ENCODE measurements at regions not wholly inside any gene's neighbourhood (a gene's known extent, or its start where the extent isn't known, plus 50 kb on each side); places are given as distances from the start of the nearest gene placed in this dataset.
"Not testable (repeated sequence)": the region's sequence is repeated elsewhere in the genome, so short reads cannot be mapped to it uniquely, and the experiment has no call there.

DNA sequence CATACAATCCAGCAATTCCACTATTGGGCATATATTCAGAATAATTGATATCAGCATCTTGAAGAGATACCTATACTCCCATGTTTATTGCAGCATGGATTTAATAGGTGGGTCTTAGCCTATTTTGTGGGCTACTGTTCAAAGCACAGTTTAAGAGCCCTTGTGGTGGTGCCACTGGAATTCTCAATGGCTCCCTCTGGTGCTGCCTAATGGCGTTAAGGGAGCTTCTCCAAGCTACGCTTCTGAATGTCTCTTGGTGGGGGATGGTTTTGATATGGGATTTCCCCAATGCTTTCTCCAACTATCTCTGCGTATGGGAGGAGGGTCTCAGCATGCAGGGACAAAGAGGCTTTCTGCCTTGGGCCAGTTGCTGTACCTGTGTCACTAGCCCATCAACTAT, 188.3 kb downstream of the ZFY start:
- H3K27ac ChIP-seq (ENCODE audit: low read length); intact Hi-C loops (cut with DNase I); H3K4me1 ChIP-seq (ENCODE audit: control insufficient read depth, insufficient read depth, low read length); ATAC-seq; H3K27me3 ChIP-seq (ENCODE audit: control insufficient read depth, insufficient read depth); H3K9me3 ChIP-seq (ENCODE audit: control insufficient read depth, low read length); H3K4me3 ChIP-seq (ENCODE audit: low read length): not testable (repeated sequence)
- 63% methylated on average over 3 of the region's 3 CpGs for WGBS
- DNase-seq, result peak in 1 of 3 donors; percentile 17

DNA sequence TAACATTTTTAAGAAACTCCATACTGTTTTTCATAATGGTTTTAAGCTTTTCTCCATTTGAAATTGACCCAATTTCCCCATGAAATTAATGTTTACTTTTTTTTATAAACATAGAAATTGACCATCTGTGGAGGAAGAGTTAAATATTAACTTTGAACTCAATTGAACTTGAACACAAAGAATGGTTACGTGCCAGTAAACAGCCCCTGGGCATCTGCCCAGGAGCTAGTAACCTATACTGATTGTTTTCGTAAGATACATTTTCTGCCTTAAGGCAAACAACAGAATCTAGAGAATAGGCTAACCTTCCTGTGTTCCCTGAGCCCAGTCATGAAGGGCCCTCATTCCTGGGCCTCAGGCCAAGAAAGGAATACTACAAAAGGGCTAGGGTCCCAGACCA, 235.9 kb downstream of the ZFY start:
- WGBS, result 76% methylated on average over 2 of the region's 2 CpGs
- H3K27ac ChIP-seq (ENCODE audit: low read length); H3K27me3 ChIP-seq (ENCODE audit: control insufficient read depth, insufficient read depth); H3K4me1 ChIP-seq (ENCODE audit: control insufficient read depth, insufficient read depth, low read length); ATAC-seq; H3K9me3 ChIP-seq (ENCODE audit: control insufficient read depth, low read length); H3K4me3 ChIP-seq (ENCODE audit: low read length); DNase-seq; intact Hi-C loops (cut with DNase I): not testable (repeated sequence)

DNA sequence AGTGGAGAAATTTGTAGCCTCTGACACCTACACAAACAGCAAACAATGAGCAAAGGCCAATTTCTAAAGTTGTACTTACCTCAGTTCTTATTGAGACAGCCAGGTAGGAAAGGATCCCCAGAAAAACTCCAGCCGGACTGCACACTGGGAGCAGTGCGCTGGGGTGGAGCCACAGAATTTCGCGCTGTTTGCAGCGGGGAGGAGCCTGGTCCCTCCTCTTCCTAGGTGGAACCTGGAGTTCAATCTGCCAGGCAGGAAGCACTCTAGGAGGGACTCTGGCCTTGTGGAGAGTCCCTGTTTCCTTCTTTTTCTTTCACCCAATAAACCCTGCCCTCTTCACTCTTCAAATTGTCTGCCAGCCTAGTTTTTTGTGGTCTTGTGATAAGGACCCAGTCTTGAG, 259.9 kb downstream of the ZFY start:
- WGBS, result 91% methylated on average over 5 of the region's 5 CpGs
- H3K4me1 ChIP-seq (ENCODE audit: control insufficient read depth, insufficient read depth, low read length); ATAC-seq; H3K9me3 ChIP-seq (ENCODE audit: control insufficient read depth, low read length); H3K4me3 ChIP-seq (ENCODE audit: low read length); H3K27ac ChIP-seq (ENCODE audit: low read length); H3K27me3 ChIP-seq (ENCODE audit: control insufficient read depth, insufficient read depth); DNase-seq; intact Hi-C loops (cut with DNase I): not testable (repeated sequence)

DNA sequence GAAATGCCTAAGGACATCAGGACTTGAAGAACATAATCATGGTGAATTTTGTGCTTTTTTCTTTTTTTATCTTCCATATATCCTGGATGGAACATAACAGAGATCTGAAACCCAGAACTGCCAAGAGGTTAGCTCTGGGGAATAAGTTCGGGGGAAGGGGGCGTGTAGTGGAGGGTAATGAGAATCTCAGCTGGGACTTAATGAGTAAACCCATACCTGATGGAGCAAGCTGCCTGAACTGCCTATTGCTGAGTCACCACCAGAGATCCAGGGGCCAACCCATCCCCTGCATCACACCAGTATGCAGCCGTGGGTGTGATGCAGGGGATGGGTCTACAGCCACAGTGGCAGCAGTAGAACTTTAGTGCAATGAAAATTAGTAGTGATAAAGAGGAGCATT, 267.1 kb downstream of the ZFY start:
- H3K4me3 ChIP-seq (ENCODE audit: low read length); H3K27me3 ChIP-seq (ENCODE audit: control insufficient read depth, insufficient read depth); DNase-seq; H3K9me3 ChIP-seq (ENCODE audit: control insufficient read depth, low read length); H3K27ac ChIP-seq (ENCODE audit: low read length); ATAC-seq; H3K4me1 ChIP-seq (ENCODE audit: control insufficient read depth, insufficient read depth, low read length); intact Hi-C loops (cut with DNase I): not testable (repeated sequence)
- 80% methylated on average over 2 of the region's 3 CpGs for WGBS

DNA sequence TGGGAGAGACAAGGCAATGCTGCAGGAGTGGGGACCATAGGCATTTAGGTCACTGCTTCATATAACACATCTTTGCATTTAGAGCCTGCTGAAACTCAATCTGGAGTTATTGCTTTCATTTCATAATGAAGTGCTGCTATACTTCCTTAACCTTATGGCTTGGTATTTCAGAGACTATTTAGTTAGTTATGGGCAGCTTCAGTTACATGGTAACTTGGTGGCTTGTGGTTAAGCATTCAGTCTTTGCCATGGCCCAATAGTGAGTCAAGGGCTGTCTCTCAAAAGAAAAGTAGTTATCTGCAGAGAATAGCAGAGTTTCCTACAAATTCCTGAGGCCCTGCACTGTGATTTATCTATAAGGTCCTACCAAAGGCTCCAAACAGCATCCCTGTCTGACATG, 271.6 kb downstream of the ZFY start:
- H3K4me3 ChIP-seq (ENCODE audit: low read length); DNase-seq; H3K4me1 ChIP-seq (ENCODE audit: control insufficient read depth, insufficient read depth, low read length); ATAC-seq; H3K27me3 ChIP-seq (ENCODE audit: control insufficient read depth, insufficient read depth); H3K9me3 ChIP-seq (ENCODE audit: control insufficient read depth, low read length); H3K27ac ChIP-seq (ENCODE audit: low read length); intact Hi-C loops (cut with DNase I): not testable (repeated sequence)

DNA sequence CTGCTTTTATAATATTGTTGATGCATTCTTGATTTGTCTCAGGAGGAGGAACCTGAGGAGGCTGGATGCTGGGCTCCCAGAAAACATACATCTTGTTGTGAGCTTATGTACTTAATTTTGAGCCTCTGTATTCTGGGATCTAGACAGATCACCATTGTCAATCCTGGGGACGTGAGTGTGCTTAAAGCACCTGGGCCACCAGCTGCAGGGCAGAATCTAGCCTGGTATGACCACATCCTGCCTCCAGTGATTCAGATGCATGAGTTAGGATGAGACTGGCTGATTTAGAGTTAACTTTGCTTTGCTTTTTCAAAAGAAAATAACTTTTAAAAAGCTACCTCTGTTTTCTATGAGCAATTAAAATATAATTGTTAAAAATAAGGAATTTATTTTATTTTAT, 278.0 kb downstream of the ZFY start:
- ATAC-seq; H3K4me3 ChIP-seq (ENCODE audit: low read length); DNase-seq; H3K4me1 ChIP-seq (ENCODE audit: control insufficient read depth, insufficient read depth, low read length); H3K9me3 ChIP-seq (ENCODE audit: control insufficient read depth, low read length); intact Hi-C loops (cut with DNase I); H3K27me3 ChIP-seq (ENCODE audit: control insufficient read depth, insufficient read depth); H3K27ac ChIP-seq (ENCODE audit: low read length): not testable (repeated sequence)
- WGBS, result 18% methylated on average over 1 of the region's 1 CpG

DNA sequence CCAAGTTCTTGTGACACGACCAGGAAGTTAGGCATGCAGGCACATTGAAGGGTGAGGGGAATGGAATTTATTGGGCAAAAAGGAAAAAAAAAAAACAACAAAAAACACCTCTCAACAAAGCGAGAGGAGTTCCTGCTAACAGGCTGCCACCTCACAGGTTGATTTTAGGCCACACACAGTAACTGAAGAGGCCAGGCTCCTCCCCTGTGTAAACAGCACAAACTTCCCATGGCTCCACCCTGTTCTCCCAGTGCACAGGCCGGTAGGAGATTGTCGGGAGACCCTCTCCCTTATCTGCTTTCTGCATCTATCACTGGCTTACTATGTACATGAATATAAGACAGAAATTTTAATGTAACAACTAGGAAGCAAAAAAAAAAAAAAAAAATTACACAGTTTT, 283.0 kb downstream of the ZFY start:
- WGBS, result 67% methylated on average over 3 of the region's 4 CpGs
- H3K4me1 ChIP-seq (ENCODE audit: control insufficient read depth, insufficient read depth, low read length); H3K9me3 ChIP-seq (ENCODE audit: control insufficient read depth, low read length); ATAC-seq; H3K27me3 ChIP-seq (ENCODE audit: control insufficient read depth, insufficient read depth); H3K4me3 ChIP-seq (ENCODE audit: low read length); DNase-seq; intact Hi-C loops (cut with DNase I); H3K27ac ChIP-seq (ENCODE audit: low read length): not testable (repeated sequence)

DNA sequence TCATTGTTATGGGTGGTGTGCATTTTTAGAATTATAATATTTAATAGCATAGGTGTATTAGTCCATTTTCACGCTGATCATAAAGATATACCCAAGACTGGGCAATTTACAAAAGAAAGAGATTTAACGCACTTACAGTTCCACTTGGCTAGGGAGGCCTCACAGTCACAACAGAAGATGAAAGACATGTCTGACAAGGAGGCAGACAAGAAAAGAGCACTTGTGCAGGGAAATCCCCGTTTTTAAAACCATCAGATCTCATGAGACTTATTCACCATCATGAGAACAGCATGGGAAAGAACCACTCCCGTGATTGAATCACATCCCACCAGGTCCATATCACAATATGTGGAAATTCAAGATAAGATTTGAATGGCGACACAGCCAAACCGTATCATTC, 283.4 kb downstream of the ZFY start:
- H3K27me3 ChIP-seq (ENCODE audit: control insufficient read depth, insufficient read depth); intact Hi-C loops (cut with DNase I); H3K4me3 ChIP-seq (ENCODE audit: low read length); ATAC-seq; H3K9me3 ChIP-seq (ENCODE audit: control insufficient read depth, low read length); H3K27ac ChIP-seq (ENCODE audit: low read length); H3K4me1 ChIP-seq (ENCODE audit: control insufficient read depth, insufficient read depth, low read length); DNase-seq: not testable (repeated sequence)
- 45% methylated on average over 6 of the region's 6 CpGs for WGBS

DNA sequence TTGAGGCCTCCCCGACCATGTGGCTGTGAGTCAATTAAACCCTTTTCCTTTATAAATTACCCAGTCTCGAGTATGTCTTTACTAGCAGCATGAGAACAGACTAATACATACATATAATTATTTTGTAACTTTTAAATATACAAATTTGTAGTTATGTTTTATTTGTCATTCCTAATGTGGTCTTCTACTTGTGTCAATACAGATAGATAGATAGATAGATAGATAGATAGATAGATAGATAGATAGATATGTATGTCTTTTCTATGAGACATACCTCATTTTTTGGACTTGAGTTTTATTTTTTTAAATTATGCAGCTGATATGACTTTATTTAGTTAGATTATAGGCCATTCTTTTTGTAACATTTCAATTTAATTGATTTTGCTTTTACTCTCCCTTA, 316.0 kb upstream of the TGIF2LY start:
- H3K9me3 ChIP-seq (ENCODE audit: control insufficient read depth, low read length); H3K27me3 ChIP-seq (ENCODE audit: control insufficient read depth, insufficient read depth); H3K27ac ChIP-seq (ENCODE audit: low read length); DNase-seq; H3K4me1 ChIP-seq (ENCODE audit: control insufficient read depth, insufficient read depth, low read length); ATAC-seq; intact Hi-C loops (cut with DNase I); H3K4me3 ChIP-seq (ENCODE audit: low read length): not testable (repeated sequence)
- 67% methylated on average over 2 of the region's 2 CpGs for WGBS

DNA sequence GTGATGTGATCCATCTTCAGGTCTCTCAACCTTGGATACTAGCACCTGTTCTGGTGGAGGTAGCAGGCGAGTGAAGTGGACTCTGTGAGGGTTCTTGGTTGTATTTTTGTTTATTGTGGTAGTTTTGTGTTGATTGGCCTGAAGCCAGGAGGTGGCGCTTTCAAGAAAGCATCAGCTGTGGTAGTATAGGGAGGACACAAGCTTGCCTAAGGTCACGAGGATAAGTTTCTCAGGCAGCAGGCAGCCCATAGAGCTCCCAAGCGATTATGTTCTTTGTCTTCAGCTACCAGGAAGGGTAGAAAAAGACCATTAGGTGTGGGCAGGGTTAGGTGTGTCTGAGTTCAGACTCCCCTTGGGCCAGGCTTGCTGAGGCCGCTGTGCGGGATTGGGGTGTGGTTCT, 290.8 kb upstream of the TGIF2LY start:
- H3K9me3 ChIP-seq (ENCODE audit: control insufficient read depth, low read length); H3K27me3 ChIP-seq (ENCODE audit: control insufficient read depth, insufficient read depth); ATAC-seq; DNase-seq; H3K27ac ChIP-seq (ENCODE audit: low read length); H3K4me1 ChIP-seq (ENCODE audit: control insufficient read depth, insufficient read depth, low read length); intact Hi-C loops (cut with DNase I); H3K4me3 ChIP-seq (ENCODE audit: low read length): not testable (repeated sequence)
- WGBS, result 76% methylated on average over 6 of the region's 6 CpGs

DNA sequence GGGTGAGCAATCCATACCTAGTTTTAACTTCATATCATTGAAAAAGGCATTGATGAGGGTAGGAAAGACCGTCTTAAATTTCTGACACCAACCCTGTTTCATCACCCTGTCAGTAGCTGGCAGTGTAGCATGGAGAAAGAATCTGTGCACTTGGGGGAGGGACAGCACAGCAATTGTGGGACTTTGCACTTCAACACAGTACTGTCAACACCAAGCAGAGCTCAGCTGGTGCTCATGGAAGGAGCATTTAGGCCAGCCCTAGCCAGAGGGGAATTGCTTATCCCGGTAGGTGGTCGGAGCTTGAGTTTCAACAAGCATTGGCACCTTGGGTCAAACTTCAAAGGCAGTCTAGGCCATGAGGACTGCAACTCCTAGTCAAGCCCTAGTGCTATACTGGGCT, 281.6 kb upstream of the TGIF2LY start:
- H3K27me3 ChIP-seq (ENCODE audit: control insufficient read depth, insufficient read depth); ATAC-seq; H3K27ac ChIP-seq (ENCODE audit: low read length); H3K4me3 ChIP-seq (ENCODE audit: low read length); DNase-seq; intact Hi-C loops (cut with DNase I); H3K9me3 ChIP-seq (ENCODE audit: control insufficient read depth, low read length); H3K4me1 ChIP-seq (ENCODE audit: control insufficient read depth, insufficient read depth, low read length): not testable (repeated sequence)
- 25% methylated on average over 3 of the region's 3 CpGs for WGBS

DNA sequence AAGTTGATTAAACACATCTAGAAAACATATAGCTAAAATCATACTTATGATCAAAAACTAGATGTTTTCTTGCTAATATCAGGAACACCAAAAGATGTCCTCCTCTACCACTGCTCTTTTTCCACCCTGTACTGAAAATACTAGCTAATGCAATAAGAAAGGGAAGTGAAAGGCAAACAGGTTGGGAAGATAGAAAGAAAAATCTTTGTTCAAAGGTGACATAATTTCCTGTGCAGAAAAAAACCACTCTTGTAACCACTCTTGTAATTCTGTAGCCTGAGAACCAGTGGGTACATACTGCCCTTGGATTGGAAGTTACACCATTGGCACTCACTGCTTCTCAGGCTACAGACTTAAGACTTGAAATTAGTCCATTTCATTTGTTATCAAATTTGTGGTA, 258.9 kb upstream of the TGIF2LY start:
- H3K9me3 ChIP-seq (ENCODE audit: control insufficient read depth, low read length); H3K27me3 ChIP-seq (ENCODE audit: control insufficient read depth, insufficient read depth); H3K4me1 ChIP-seq (ENCODE audit: control insufficient read depth, insufficient read depth, low read length); ATAC-seq; DNase-seq; intact Hi-C loops (cut with DNase I); H3K27ac ChIP-seq (ENCODE audit: low read length); H3K4me3 ChIP-seq (ENCODE audit: low read length): not testable (repeated sequence)

Measured in right cardiac atrium (tissue), 5 donors.